Left ventricle myocardium inferior (tissue), 1 donor: ENCODE measurements at regions not wholly inside any gene's neighbourhood (a gene's known extent, or its start where the extent isn't known, plus 50 kb on each side); places are given as distances from the start of the nearest gene placed in this dataset.

Experiments used
- DNase-seq: peaks from one replicate; pipeline ENCODE4 v3.0.0-alpha.2; 2020
- H3K27ac ChIP-seq: fragments of 200-600 bp; replicated peaks from 2 replicates; pipeline ENCODE4 v1.8.0; 2021
- H3K27me3 ChIP-seq: fragments of 200-600 bp; 2 replicates; pipeline ENCODE4 v1.8.0; 2021; ENCODE audit warnings: low read depth
- H3K36me3 ChIP-seq: fragments of 200-600 bp; 2 replicates; pipeline ENCODE4 v1.8.0; 2021
- H3K4me1 ChIP-seq: fragments of 200-600 bp; 2 replicates; pipeline ENCODE4 v1.8.0; 2021
- H3K4me3 ChIP-seq: fragments of 200-600 bp; 2 replicates; pipeline ENCODE4 v1.8.0; 2021; ENCODE audit warnings: mild to moderate bottlenecking, moderate library complexity
- H3K9me3 ChIP-seq: fragments of 200-600 bp; replicated peaks from 2 replicates; pipeline ENCODE4 v1.8.0; 2021
- intact Hi-C: fragments of 100-400 bp; cut with micrococcal nuclease; formaldehyde crosslinking; loops from one replicate; pipeline ENCODE4 v1.11.0; 2022
- TF ChIP-seq, protein P1 (sequence below): fragments of 200-600 bp; IDR thresholded peaks from 2 replicates; pipeline ENCODE4 v1.8.0; 2021; ENCODE audit warnings: antibody characterized with exemption, mild to moderate bottlenecking, borderline replicate concordance
- donor health status: DM: no; HTN: yes; CAD: no; lungs with severe emphysema.

- H3K27me3 ChIP-seq: no peaks in the 10 kb centered on the region
- H3K27ac ChIP-seq: no peak overlapping the region
- no peaks in the 10 kb centered on the region for H3K36me3 ChIP-seq
- no peak for DNase-seq
- intact Hi-C loops: no loop called here
- TF ChIP-seq, protein P1, sequence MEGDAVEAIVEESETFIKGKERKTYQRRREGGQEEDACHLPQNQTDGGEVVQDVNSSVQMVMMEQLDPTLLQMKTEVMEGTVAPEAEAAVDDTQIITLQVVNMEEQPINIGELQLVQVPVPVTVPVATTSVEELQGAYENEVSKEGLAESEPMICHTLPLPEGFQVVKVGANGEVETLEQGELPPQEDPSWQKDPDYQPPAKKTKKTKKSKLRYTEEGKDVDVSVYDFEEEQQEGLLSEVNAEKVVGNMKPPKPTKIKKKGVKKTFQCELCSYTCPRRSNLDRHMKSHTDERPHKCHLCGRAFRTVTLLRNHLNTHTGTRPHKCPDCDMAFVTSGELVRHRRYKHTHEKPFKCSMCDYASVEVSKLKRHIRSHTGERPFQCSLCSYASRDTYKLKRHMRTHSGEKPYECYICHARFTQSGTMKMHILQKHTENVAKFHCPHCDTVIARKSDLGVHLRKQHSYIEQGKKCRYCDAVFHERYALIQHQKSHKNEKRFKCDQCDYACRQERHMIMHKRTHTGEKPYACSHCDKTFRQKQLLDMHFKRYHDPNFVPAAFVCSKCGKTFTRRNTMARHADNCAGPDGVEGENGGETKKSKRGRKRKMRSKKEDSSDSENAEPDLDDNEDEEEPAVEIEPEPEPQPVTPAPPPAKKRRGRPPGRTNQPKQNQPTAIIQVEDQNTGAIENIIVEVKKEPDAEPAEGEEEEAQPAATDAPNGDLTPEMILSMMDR: no peak
- H3K4me3 ChIP-seq: no peak overlapping the region
- H3K9me3 ChIP-seq: peaks cover under 1% of the 10 kb centered on the region
- no peaks in the 10 kb centered on the region for H3K4me1 ChIP-seq
Measured at GRCh38 chr4:110978761-110979160, 355.9 kb upstream of the PITX2 start.

GRCh38 chr4:110982486-110982885 lies 359.6 kb upstream of the PITX2 start:
- Histone ChIP-seq H3K4me3 (no peak overlapping the region), H3K9me3 (no peaks in the 10 kb centered on the region), H3K27me3 (no peaks in the 10 kb centered on the region), H3K36me3 (no peaks in the 10 kb centered on the region), H3K27ac (no peak overlapping the region), H3K4me1 (no peaks in the 10 kb centered on the region)
- no peak for DNase-seq
- intact Hi-C loops: no loop called here
- TF ChIP-seq, protein P1: no peak

- H3K4me1 ChIP-seq: no peaks in the 10 kb centered on the region
- H3K27me3 ChIP-seq: no peaks in the 10 kb centered on the region
- DNase-seq: no peak
- no peaks in the 10 kb centered on the region for H3K9me3 ChIP-seq
- H3K36me3 ChIP-seq: no peaks in the 10 kb centered on the region
- TF ChIP-seq, protein P1: no peak
- H3K4me3 ChIP-seq: no peak overlapping the region
- H3K27ac ChIP-seq: no peak overlapping the region
- intact Hi-C loops: no loop called here
Measured at GRCh38 chr4:110988722-110989121, 365.8 kb upstream of the PITX2 start.

- no peaks in the 10 kb centered on the region for H3K36me3 ChIP-seq
- no peak overlapping the region for H3K27ac ChIP-seq
- no peak overlapping the region for H3K4me3 ChIP-seq
- H3K27me3 ChIP-seq: no peaks in the 10 kb centered on the region
- no peaks in the 10 kb centered on the region for H3K4me1 ChIP-seq
- DNase-seq: no peak
- H3K9me3 ChIP-seq: no peaks in the 10 kb centered on the region
- TF ChIP-seq, protein P1: no peak
- intact Hi-C loops: no loop called here
Measured at GRCh38 chr4:110989125-110989524, 366.2 kb upstream of the PITX2 start.

DNA sequence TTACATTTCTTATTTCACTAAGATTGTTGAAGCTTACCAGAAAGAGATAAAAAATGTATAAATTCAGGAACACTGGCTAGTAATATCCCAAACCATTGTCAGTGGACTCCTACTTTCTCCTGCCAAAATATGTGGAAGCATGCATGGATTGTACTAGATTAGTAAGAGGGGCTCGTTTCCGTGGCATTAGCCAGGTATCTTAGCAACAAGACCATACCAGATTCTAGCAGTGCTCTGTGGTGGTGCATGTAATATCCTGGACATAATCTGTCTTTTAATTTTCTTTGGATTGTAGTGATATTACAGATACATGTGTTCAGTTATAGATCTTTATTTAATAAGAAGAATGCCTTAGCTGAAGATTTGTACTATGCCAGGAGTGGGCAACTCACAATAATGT lies 371.9 kb upstream of the PITX2 start:
- H3K27me3 ChIP-seq: no peaks in the 10 kb centered on the region
- intact Hi-C loops: no loop called here
- H3K36me3 ChIP-seq: no peaks in the 10 kb centered on the region
- TF ChIP-seq, protein P1: no peak
- H3K4me1 ChIP-seq: no peaks in the 10 kb centered on the region
- no peak for DNase-seq
- H3K27ac ChIP-seq: no peak overlapping the region
- H3K4me3 ChIP-seq: no peak overlapping the region
- no peaks in the 10 kb centered on the region for H3K9me3 ChIP-seq

- no peak for DNase-seq
- Histone ChIP-seq H3K27ac (no peak overlapping the region), H3K4me1 (no peaks in the 10 kb centered on the region), H3K9me3 (no peaks in the 10 kb centered on the region), H3K27me3 (no peaks in the 10 kb centered on the region), H3K36me3 (no peaks in the 10 kb centered on the region), H3K4me3 (no peak overlapping the region)
- TF ChIP-seq, protein P1: no peak
- intact Hi-C loops: no loop called here
Measured at GRCh38 chr4:110998320-110998719, 375.4 kb upstream of the PITX2 start.
